ENCODE measurements at regions not wholly inside any gene's neighbourhood (a gene's known extent, or its start where the extent isn't known, plus 50 kb on each side); places are given as distances from the start of the nearest gene placed in this dataset.

- no peak overlapping the region for H3K27ac ChIP-seq (ENCODE audit: low read depth, low read length)
- no peak overlapping the region for H2BK120ac ChIP-seq (ENCODE audit: insufficient read depth, low read length, poor library complexity)
- H3K27me3 ChIP-seq (ENCODE audit: insufficient read depth, low read length), result no peaks in the 10 kb centered on the region
- no peak overlapping the region for H3K14ac ChIP-seq (ENCODE audit: low read length)
- no peak overlapping the region for H3K4ac ChIP-seq (ENCODE audit: low read depth, low read length)
- no peak overlapping the region for H2BK5ac ChIP-seq (ENCODE audit: low read depth, low read length, poor library complexity)
- no peak overlapping the region for H3K9ac ChIP-seq (ENCODE audit: low read length)
- H3K79me2 ChIP-seq (ENCODE audit: control insufficient read depth, insufficient read depth, low read length, poor library complexity), result no peaks in the 10 kb centered on the region
- no peak overlapping the region for H3K4me2 ChIP-seq (ENCODE audit: low read length)
- no peak overlapping the region for H4K91ac ChIP-seq (ENCODE audit: low read depth, low read length)
- H2AK5ac ChIP-seq (ENCODE audit: low read length), result no peak overlapping the region
- no peaks in the 10 kb centered on the region for H3K4me1 ChIP-seq (ENCODE audit: control insufficient read depth in 1 of 2, insufficient read depth in 2 of 2, low read length in 2 of 2)
- H3K36me3 ChIP-seq (ENCODE audit: control insufficient read depth in 1 of 2, insufficient read depth in 2 of 2, low read length in 2 of 2), result no peaks in the 10 kb centered on the region
- DNase-seq, result no peak
- WGBS (ENCODE audit: extremely low coverage, insufficient coverage, insufficient read length), result no CpG with 5 or more reads among the region's 3 CpGs
- H4K12ac ChIP-seq (ENCODE audit: low read depth, low read length), result no peak overlapping the region
- no peaks in the 10 kb centered on the region for H3K9me3 ChIP-seq (ENCODE audit: insufficient read depth, low read depth, low read length)
- no peak overlapping the region for H3K4me3 ChIP-seq (ENCODE audit: low read depth, low read length)
- H2BK12ac ChIP-seq (ENCODE audit: low read length), result no peak overlapping the region
- no peaks in the 10 kb centered on the region for H3K79me1 ChIP-seq (ENCODE audit: low read length)
- no peak overlapping the region for H2AFZ ChIP-seq (ENCODE audit: insufficient read depth, low read length, poor library complexity)
- H4K8ac ChIP-seq (ENCODE audit: low read depth, low read length), result no peak overlapping the region
- H3K18ac ChIP-seq (ENCODE audit: low read length), result no peak overlapping the region
- H3K23ac ChIP-seq (ENCODE audit: low read length), result no peak overlapping the region
Measured at GRCh38 chr3:25992606-25993005, 202.7 kb downstream of the OXSM start.

GRCh38 chr3:26004172-26004571 lies 214.3 kb downstream of the OXSM start:
- Histone ChIP-seq H2AFZ (ENCODE audit: insufficient read depth, low read length, poor library complexity) (no peak overlapping the region), H3K9me3 (ENCODE audit: insufficient read depth, low read depth, low read length) (no peaks in the 10 kb centered on the region), H4K8ac (ENCODE audit: low read depth, low read length) (no peak overlapping the region), H2BK5ac (ENCODE audit: low read depth, low read length, poor library complexity) (no peak overlapping the region), H3K4me1 (ENCODE audit: control insufficient read depth in 1 of 2, insufficient read depth in 2 of 2, low read length in 2 of 2) (no peaks in the 10 kb centered on the region), H3K36me3 (ENCODE audit: control insufficient read depth in 1 of 2, insufficient read depth in 2 of 2, low read length in 2 of 2) (no peaks in the 10 kb centered on the region), H2BK12ac (ENCODE audit: low read length) (no peak overlapping the region), H3K4me3 (ENCODE audit: low read depth, low read length) (no peak overlapping the region), H2AK5ac (ENCODE audit: low read length) (no peak overlapping the region), H4K12ac (ENCODE audit: low read depth, low read length) (no peak overlapping the region), H3K79me2 (ENCODE audit: control insufficient read depth, insufficient read depth, low read length, poor library complexity) (no peaks in the 10 kb centered on the region), H3K18ac (ENCODE audit: low read length) (no peak overlapping the region), H3K9ac (ENCODE audit: low read length) (no peak overlapping the region), H3K79me1 (ENCODE audit: low read length) (no peaks in the 10 kb centered on the region), H4K91ac (ENCODE audit: low read depth, low read length) (no peak overlapping the region), H3K23ac (ENCODE audit: low read length) (no peak overlapping the region), H3K4ac (ENCODE audit: low read depth, low read length) (no peak overlapping the region), H3K4me2 (ENCODE audit: low read length) (no peak overlapping the region), H3K27me3 (ENCODE audit: insufficient read depth, low read length) (no peaks in the 10 kb centered on the region), H2BK120ac (ENCODE audit: insufficient read depth, low read length, poor library complexity) (no peak overlapping the region), H3K14ac (ENCODE audit: low read length) (no peak overlapping the region), H3K27ac (ENCODE audit: low read depth, low read length) (no peak overlapping the region)
- DNase-seq, result no peak

GRCh38 chr3:26011276-26011675 lies 221.4 kb downstream of the OXSM start:
- no peaks in the 10 kb centered on the region for H3K79me2 ChIP-seq (ENCODE audit: control insufficient read depth, insufficient read depth, low read length, poor library complexity)

GRCh38 chr3:26012241-26012745 lies 222.4 kb downstream of the OXSM start:
- no CpG with 5 or more reads among the region's 3 CpGs for WGBS (ENCODE audit: extremely low coverage, insufficient coverage, insufficient read length)
- H4K12ac ChIP-seq (ENCODE audit: low read depth, low read length), result no peak overlapping the region

More at GRCh38 chr3:26011276-26011675, 221.4 kb downstream of the OXSM start:
- Histone ChIP-seq H3K14ac (ENCODE audit: low read length) (no peak overlapping the region), H4K12ac (ENCODE audit: low read depth, low read length) (no peak overlapping the region), H3K9ac (ENCODE audit: low read length) (no peak overlapping the region), H2AK5ac (ENCODE audit: low read length) (no peak overlapping the region), H3K36me3 (ENCODE audit: control insufficient read depth in 1 of 2, insufficient read depth in 2 of 2, low read length in 2 of 2) (no peaks in the 10 kb centered on the region), H3K18ac (ENCODE audit: low read length) (no peak overlapping the region), H2AFZ (ENCODE audit: insufficient read depth, low read length, poor library complexity) (no peak overlapping the region), H3K23ac (ENCODE audit: low read length) (no peak overlapping the region), H3K4ac (ENCODE audit: low read depth, low read length) (no peak overlapping the region), H4K91ac (ENCODE audit: low read depth, low read length) (no peak overlapping the region), H3K27me3 (ENCODE audit: insufficient read depth, low read length) (no peaks in the 10 kb centered on the region), H4K8ac (ENCODE audit: low read depth, low read length) (no peak overlapping the region), H3K9me3 (ENCODE audit: insufficient read depth, low read depth, low read length) (no peaks in the 10 kb centered on the region), H3K4me2 (ENCODE audit: low read length) (no peak overlapping the region), H3K79me1 (ENCODE audit: low read length) (no peaks in the 10 kb centered on the region), H3K4me1 (ENCODE audit: control insufficient read depth in 1 of 2, insufficient read depth in 2 of 2, low read length in 2 of 2) (no peaks in the 10 kb centered on the region), H2BK12ac (ENCODE audit: low read length) (no peak overlapping the region), H2BK120ac (ENCODE audit: insufficient read depth, low read length, poor library complexity) (no peak overlapping the region), H3K27ac (ENCODE audit: low read depth, low read length) (no peak overlapping the region), H2BK5ac (ENCODE audit: low read depth, low read length, poor library complexity) (no peak overlapping the region), H3K4me3 (ENCODE audit: low read depth, low read length) (no peak overlapping the region)
- peak in 1 of 2 donors; percentile 43 for DNase-seq
- no CpG with 5 or more reads among the region's 6 CpGs for WGBS (ENCODE audit: extremely low coverage, insufficient coverage, insufficient read length)

More at GRCh38 chr3:26012241-26012745, 222.4 kb downstream of the OXSM start:
- no peaks in the 10 kb centered on the region for H3K9me3 ChIP-seq (ENCODE audit: insufficient read depth, low read depth, low read length)
- no peak overlapping the region for H2BK5ac ChIP-seq (ENCODE audit: low read depth, low read length, poor library complexity)
- H3K4me2 ChIP-seq (ENCODE audit: low read length), result no peak overlapping the region
- no peaks in the 10 kb centered on the region for H3K4me1 ChIP-seq (ENCODE audit: control insufficient read depth in 1 of 2, insufficient read depth in 2 of 2, low read length in 2 of 2)
- no peak overlapping the region for H2BK120ac ChIP-seq (ENCODE audit: insufficient read depth, low read length, poor library complexity)
- no peak overlapping the region for H2AK5ac ChIP-seq (ENCODE audit: low read length)
- H3K9ac ChIP-seq (ENCODE audit: low read length), result no peak overlapping the region
- H2BK12ac ChIP-seq (ENCODE audit: low read length), result no peak overlapping the region
- H3K27ac ChIP-seq (ENCODE audit: low read depth, low read length), result no peak overlapping the region
- H2AFZ ChIP-seq (ENCODE audit: insufficient read depth, low read length, poor library complexity), result no peak overlapping the region
- no peak overlapping the region for H3K18ac ChIP-seq (ENCODE audit: low read length)
- H3K36me3 ChIP-seq (ENCODE audit: control insufficient read depth in 1 of 2, insufficient read depth in 2 of 2, low read length in 2 of 2), result no peaks in the 10 kb centered on the region
- no peaks in the 10 kb centered on the region for H3K79me1 ChIP-seq (ENCODE audit: low read length)
- no peaks in the 10 kb centered on the region for H3K79me2 ChIP-seq (ENCODE audit: control insufficient read depth, insufficient read depth, low read length, poor library complexity)
- DNase-seq, result no peak
- H3K23ac ChIP-seq (ENCODE audit: low read length), result peak overlapping the region; percentile 75
- no peak overlapping the region for H3K14ac ChIP-seq (ENCODE audit: low read length)
- no peaks in the 10 kb centered on the region for H3K27me3 ChIP-seq (ENCODE audit: insufficient read depth, low read length)
- H3K4ac ChIP-seq (ENCODE audit: low read depth, low read length), result no peak overlapping the region
- H4K91ac ChIP-seq (ENCODE audit: low read depth, low read length), result no peak overlapping the region
- H3K4me3 ChIP-seq (ENCODE audit: low read depth, low read length), result no peak overlapping the region
- H4K8ac ChIP-seq (ENCODE audit: low read depth, low read length), result no peak overlapping the region
